ENCODE measurements at regions not wholly inside any gene's neighbourhood (a gene's known extent, or its start where the extent isn't known, plus 50 kb on each side); places are given as distances from the start of the nearest gene placed in this dataset.

DNA sequence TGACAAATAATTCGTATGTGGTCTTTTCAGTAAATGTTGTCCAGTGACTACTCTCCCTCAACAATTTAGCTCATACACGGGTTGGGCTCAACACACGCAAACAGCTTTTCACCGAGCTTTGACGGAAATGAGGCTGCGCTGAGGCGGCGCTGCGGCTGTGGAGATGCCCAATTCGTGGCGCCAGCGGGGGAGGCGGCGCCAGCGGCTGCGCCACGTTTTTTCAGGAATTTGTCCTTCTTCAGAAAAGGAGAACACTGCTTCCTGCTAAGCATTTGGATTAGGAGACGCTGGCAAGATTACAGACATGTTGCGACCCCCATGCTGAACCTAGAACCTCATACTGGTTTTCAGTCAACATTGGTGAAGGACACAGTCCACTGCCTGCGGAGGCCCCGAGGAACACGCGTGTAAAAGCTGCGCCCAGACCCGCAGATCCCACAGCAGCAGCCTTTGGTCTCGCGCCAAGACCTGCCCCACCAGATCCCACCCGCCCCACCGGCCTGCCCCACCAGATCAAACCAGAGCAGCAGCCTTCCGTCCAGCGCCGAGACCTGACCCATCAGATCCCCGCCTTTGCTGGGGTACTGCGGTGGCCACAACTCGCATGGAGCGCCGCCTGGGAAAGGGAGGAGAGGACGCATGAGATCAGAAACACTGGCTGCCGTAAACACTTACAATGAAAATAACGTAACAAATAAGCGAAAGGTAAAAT is 173.8 kb downstream of the TMEM18 start:
- Histone ChIP-seq H3K9me3 (ENCODE audit: control insufficient read depth, low read length) (no peaks in the 10 kb centered on the region), H3K27me3 (ENCODE audit: control insufficient read depth in 1 of 2, insufficient read depth in 2 of 2, low read length in 1 of 2) (no peaks in the 10 kb centered on the region), H3K36me3 (ENCODE audit: control insufficient read depth in 1 of 2, insufficient read depth in 2 of 2, low read length in 1 of 2) (no peaks in the 10 kb centered on the region), H3K4me3 (ENCODE audit: low read length in 2 of 2) (no peak overlapping the region), H3K4me1 (ENCODE audit: control insufficient read depth in 1 of 2, insufficient read depth in 2 of 2, low read length in 2 of 2) (no peaks in the 10 kb centered on the region), H3K27ac (ENCODE audit: low read depth in 1 of 2, low read length in 2 of 2) (no peak overlapping the region)
- DNase-seq, result peak in 1 of 2 donors; percentile 74
- no peak for ATAC-seq (ENCODE audit: low FRiP score)
- intact Hi-C loops (cut with DNase I), result no loop called here
- WGBS, 2 donors, result 96 to 97% methylated on average over 41 of the region's 41 CpGs

DNA sequence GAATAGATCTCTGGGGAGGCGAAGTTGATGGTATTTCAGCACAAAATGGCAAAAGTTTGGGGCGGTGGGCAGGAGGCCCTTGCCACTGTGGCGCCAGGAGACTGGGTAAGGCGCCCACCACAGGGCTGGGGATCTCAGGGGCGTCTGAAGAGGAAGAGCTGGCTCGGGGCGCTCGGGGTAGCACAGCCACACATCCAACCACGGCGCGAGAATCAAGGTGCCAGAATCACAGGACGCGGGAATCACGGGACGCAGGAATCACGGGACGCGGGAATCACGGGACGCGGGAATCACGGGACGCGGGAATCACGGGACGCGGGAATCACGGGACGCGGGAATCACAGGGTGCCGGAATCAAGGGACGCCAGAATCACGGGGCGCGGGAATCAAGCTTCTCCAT is 174.4 kb downstream of the TMEM18 start:
- Histone ChIP-seq H3K4me1 (ENCODE audit: control insufficient read depth in 1 of 2, insufficient read depth in 2 of 2, low read length in 2 of 2) (no peaks in the 10 kb centered on the region), H3K9me3 (ENCODE audit: control insufficient read depth, low read length) (no peaks in the 10 kb centered on the region), H3K27me3 (ENCODE audit: control insufficient read depth in 1 of 2, insufficient read depth in 2 of 2, low read length in 1 of 2) (no peaks in the 10 kb centered on the region), H3K4me3 (ENCODE audit: low read length in 2 of 2) (no peak overlapping the region), H3K27ac (ENCODE audit: low read depth in 1 of 2, low read length in 2 of 2) (no peak overlapping the region), H3K36me3 (ENCODE audit: control insufficient read depth in 1 of 2, insufficient read depth in 2 of 2, low read length in 1 of 2) (no peaks in the 10 kb centered on the region)
- DNase-seq (no peak), ATAC-seq (ENCODE audit: low FRiP score) (no peak)
- WGBS, 2 donors, result 91 to 97% methylated on average over 35 of the region's 35 CpGs
- intact Hi-C loops (cut with DNase I), result no loop called here

DNA sequence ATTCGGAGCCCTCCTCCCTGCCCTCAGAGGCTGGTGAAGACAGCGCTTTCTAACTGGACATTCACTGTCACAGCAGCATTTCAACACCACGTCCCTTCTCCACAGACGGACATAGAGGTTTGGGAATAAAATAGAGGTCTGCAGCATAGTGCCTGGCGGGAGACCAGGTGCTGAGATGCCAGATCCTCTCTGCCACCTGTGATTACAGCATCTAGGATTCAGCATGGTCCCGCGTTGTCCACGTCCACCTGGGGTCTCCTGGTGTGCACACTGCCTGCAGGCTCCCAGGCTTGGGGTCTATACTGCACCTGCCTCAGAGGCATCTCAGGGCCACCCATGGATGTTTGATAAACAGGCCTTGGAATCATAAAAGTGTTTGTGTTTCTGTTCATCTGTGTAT is 175.5 kb downstream of the TMEM18 start:
- Histone ChIP-seq H3K9me3 (ENCODE audit: control insufficient read depth, low read length) (no peaks in the 10 kb centered on the region), H3K36me3 (ENCODE audit: control insufficient read depth in 1 of 2, insufficient read depth in 2 of 2, low read length in 1 of 2) (no peaks in the 10 kb centered on the region), H3K4me3 (ENCODE audit: low read length in 2 of 2) (no peak overlapping the region), H3K27me3 (ENCODE audit: control insufficient read depth in 1 of 2, insufficient read depth in 2 of 2, low read length in 1 of 2) (no peaks in the 10 kb centered on the region), H3K4me1 (ENCODE audit: control insufficient read depth in 1 of 2, insufficient read depth in 2 of 2, low read length in 2 of 2) (no peaks in the 10 kb centered on the region), H3K27ac (ENCODE audit: low read depth in 1 of 2, low read length in 2 of 2) (no peak overlapping the region)
- 89% methylated on average over 8 of the region's 8 CpGs for WGBS, 2 donors
- DNase-seq (no peak), ATAC-seq (ENCODE audit: low FRiP score) (no peak)
- intact Hi-C loops (cut with DNase I), result no loop called here

DNA sequence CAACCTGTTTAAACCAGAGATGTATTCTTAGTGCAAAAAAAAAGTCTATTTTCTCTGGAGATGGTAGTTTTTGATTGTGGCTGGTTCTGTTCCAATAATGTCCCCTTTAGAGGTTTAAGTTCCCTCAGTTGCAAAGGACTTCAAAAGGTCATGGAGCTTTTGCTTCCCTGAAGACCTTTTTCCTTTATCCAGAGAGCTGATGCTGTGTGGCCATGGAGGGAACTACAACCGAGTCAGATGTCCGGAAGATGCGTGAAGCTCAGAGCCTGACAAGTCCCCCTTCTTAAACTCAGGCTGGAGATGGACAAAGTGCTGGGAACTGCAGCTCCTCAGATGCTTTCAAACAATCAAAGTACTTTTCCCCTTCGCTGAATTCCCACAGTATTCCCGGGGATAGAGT is 176.1 kb downstream of the TMEM18 start:
- H3K36me3 ChIP-seq (ENCODE audit: control insufficient read depth in 1 of 2, insufficient read depth in 2 of 2, low read length in 1 of 2), result no peaks in the 10 kb centered on the region
- H3K4me3 ChIP-seq (ENCODE audit: low read length in 2 of 2), result no peak overlapping the region
- DNase-seq (no peak), ATAC-seq (ENCODE audit: low FRiP score) (no peak)
- H3K27ac ChIP-seq (ENCODE audit: low read depth in 1 of 2, low read length in 2 of 2), result no peak overlapping the region
- WGBS, 2 donors, result 55 to 61% methylated on average over 5 of the region's 5 CpGs
- no peaks in the 10 kb centered on the region for H3K27me3 ChIP-seq (ENCODE audit: control insufficient read depth in 1 of 2, insufficient read depth in 2 of 2, low read length in 1 of 2)
- H3K9me3 ChIP-seq (ENCODE audit: control insufficient read depth, low read length), result no peaks in the 10 kb centered on the region
- intact Hi-C loops (cut with DNase I), result no loop called here
- no peaks in the 10 kb centered on the region for H3K4me1 ChIP-seq (ENCODE audit: control insufficient read depth in 1 of 2, insufficient read depth in 2 of 2, low read length in 2 of 2)

DNA sequence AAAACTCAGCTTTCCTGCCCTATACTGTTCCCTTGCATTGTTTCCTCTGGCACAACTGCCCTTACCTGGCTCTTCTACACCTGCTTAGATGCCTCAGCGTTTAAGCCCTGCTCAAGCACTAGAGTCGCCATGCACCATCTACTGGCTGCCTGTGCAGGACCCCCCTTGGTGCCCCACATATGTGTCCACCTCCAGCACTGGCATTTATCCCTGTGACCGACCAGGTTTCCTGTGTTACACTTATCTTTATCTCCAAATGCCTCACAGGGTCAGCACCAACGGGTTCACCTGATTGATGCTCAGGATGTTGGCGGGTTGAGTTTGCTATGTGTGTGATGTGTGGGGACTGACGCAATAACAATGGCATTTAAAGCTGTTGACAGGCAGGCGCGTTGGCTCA is 177.5 kb downstream of the TMEM18 start:
- 82 to 83% methylated on average over 8 of the region's 8 CpGs for WGBS, 2 donors

DNA sequence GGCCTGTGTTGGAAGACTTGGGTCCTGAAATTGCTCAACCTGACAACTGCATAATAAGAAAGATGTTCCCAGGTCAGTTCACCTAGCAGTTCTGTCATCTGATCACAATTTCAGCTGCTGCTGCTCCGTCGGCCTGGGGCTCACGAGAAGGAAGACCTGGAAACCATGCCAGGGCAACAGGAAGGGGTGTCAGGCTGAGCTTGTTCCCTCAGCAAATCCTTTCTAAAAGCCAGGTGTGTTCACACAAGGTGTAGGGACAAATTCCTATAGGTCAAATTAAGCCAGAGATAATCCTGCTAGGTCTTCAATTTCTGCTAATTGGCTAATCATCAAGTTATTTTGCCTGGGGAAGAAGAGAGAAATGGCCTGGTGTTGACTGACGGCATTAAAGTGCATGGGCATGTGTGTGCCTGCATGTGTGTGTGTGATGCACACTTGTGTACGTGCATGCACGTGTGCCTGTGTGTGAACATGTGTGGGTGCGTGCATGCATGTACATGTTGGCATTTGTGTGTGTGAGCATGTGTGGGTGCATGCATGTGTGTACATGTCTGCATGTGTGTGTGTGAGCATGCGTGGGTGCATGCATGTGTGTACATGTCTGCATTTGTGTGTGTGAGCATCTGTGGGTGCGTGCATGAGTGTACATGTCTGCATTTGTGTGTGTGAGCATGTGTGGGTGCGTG is 178.6 kb downstream of the TMEM18 start:
- intact Hi-C loops (cut with DNase I), result no loop called here
- H3K36me3 ChIP-seq (ENCODE audit: control insufficient read depth in 1 of 2, insufficient read depth in 2 of 2, low read length in 1 of 2), result no peaks in the 10 kb centered on the region
- no peak overlapping the region for H3K27ac ChIP-seq (ENCODE audit: low read depth in 1 of 2, low read length in 2 of 2)
- H3K4me3 ChIP-seq (ENCODE audit: low read length in 2 of 2), result no peak overlapping the region
- ATAC-seq (ENCODE audit: low FRiP score) (no peak), DNase-seq (no peak)
- no peaks in the 10 kb centered on the region for H3K4me1 ChIP-seq (ENCODE audit: control insufficient read depth in 1 of 2, insufficient read depth in 2 of 2, low read length in 2 of 2)
- H3K9me3 ChIP-seq (ENCODE audit: control insufficient read depth, low read length), result no peaks in the 10 kb centered on the region
- H3K27me3 ChIP-seq (ENCODE audit: control insufficient read depth in 1 of 2, insufficient read depth in 2 of 2, low read length in 1 of 2), result no peaks in the 10 kb centered on the region
- 94 to 96% methylated on average over 10 of the region's 10 CpGs for WGBS, 2 donors

More for the DNA sequence above, 177.5 kb downstream of the TMEM18 start:
- intact Hi-C loops (cut with DNase I), result no loop called here
- H3K27me3 ChIP-seq (ENCODE audit: control insufficient read depth in 1 of 2, insufficient read depth in 2 of 2, low read length in 1 of 2), result no peaks in the 10 kb centered on the region
- ATAC-seq (ENCODE audit: low FRiP score) (no peak), DNase-seq (no peak)
- no peaks in the 10 kb centered on the region for H3K36me3 ChIP-seq (ENCODE audit: control insufficient read depth in 1 of 2, insufficient read depth in 2 of 2, low read length in 1 of 2)
- no peaks in the 10 kb centered on the region for H3K9me3 ChIP-seq (ENCODE audit: control insufficient read depth, low read length)
- H3K27ac ChIP-seq (ENCODE audit: low read depth in 1 of 2, low read length in 2 of 2), result no peak overlapping the region
- no peak overlapping the region for H3K4me3 ChIP-seq (ENCODE audit: low read length in 2 of 2)
- H3K4me1 ChIP-seq (ENCODE audit: control insufficient read depth in 1 of 2, insufficient read depth in 2 of 2, low read length in 2 of 2), result no peaks in the 10 kb centered on the region

DNA sequence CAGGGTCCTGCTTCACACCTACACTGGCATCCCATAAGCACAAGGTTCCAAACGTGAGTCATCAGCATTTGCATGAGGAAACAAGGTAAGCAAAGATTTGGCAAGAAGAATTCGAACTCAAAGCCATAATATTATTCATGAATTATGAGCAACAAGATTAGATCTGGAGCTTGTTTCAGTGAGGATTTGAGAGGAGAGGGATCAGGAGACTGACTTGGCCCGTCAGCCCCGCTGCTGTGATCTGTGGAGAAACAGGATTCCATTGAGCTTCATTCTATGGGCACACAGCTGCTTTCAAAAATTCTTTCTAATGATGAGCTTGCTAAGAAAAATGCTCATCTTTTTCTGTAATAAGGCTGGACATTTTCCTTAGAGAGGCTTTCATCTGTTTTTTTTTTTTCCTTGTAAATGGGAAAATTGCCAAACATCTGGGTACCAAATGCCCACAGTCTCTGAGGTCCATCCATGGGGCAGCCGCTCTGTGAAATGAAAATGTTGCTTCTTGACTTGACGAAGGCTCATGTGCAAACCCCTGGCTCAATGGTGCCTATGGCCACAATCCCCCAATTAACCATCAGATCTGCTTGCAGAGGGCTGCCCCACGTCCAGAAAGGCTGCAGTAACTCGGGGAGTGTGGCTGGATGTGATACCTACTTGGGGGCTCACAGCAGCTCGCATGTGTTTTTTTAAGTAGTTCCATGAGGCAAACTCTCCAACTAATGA is 179.3 kb downstream of the TMEM18 start:
- no peak for DNase-seq
- no peak overlapping the region for H3K27ac ChIP-seq (ENCODE audit: low read depth in 1 of 2, low read length in 2 of 2)
- WGBS, 2 donors, result 74 to 79% methylated on average over 9 of the region's 9 CpGs
- ATAC-seq (ENCODE audit: low FRiP score), result no peak
- H3K27me3 ChIP-seq (ENCODE audit: control insufficient read depth in 1 of 2, insufficient read depth in 2 of 2, low read length in 1 of 2), result no peaks in the 10 kb centered on the region
- H3K4me1 ChIP-seq (ENCODE audit: control insufficient read depth in 1 of 2, insufficient read depth in 2 of 2, low read length in 2 of 2), result no peaks in the 10 kb centered on the region
- H3K4me3 ChIP-seq (ENCODE audit: low read length in 2 of 2), result no peak overlapping the region
- intact Hi-C loops (cut with DNase I), result no loop called here
- no peaks in the 10 kb centered on the region for H3K9me3 ChIP-seq (ENCODE audit: control insufficient read depth, low read length)
- no peaks in the 10 kb centered on the region for H3K36me3 ChIP-seq (ENCODE audit: control insufficient read depth in 1 of 2, insufficient read depth in 2 of 2, low read length in 1 of 2)

DNA sequence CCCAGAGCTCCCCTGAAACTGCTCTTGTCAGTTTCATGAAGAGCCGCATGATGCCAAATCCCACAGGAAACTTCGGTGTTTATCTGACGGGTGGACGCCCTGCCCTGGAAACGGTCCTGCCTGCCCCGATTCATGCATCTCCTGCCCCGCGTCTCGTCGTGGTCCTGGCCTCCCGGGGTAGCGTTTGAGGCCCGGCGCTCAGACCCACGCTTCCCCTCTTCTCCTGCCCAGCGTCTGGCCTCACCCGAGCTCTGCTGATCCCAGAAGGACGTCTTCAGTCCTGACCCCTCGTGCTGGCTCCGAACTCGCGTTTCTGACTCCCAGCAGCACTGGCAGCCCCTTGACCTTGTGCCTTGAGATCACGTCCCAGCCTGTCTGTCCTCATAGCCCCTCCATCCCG is 180.5 kb downstream of the TMEM18 start:
- Histone ChIP-seq H3K4me1 (ENCODE audit: control insufficient read depth in 1 of 2, insufficient read depth in 2 of 2, low read length in 2 of 2) (no peaks in the 10 kb centered on the region), H3K9me3 (ENCODE audit: control insufficient read depth, low read length) (no peaks in the 10 kb centered on the region), H3K27me3 (ENCODE audit: control insufficient read depth in 1 of 2, insufficient read depth in 2 of 2, low read length in 1 of 2) (no peaks in the 10 kb centered on the region), H3K36me3 (ENCODE audit: control insufficient read depth in 1 of 2, insufficient read depth in 2 of 2, low read length in 1 of 2) (no peaks in the 10 kb centered on the region), H3K27ac (ENCODE audit: low read depth in 1 of 2, low read length in 2 of 2) (no peak overlapping the region), H3K4me3 (ENCODE audit: low read length in 2 of 2) (no peak overlapping the region)
- ATAC-seq (ENCODE audit: low FRiP score), result no peak
- no peak for DNase-seq
- intact Hi-C loops (cut with DNase I), result no loop called here
- WGBS, 2 donors, result 73 to 76% methylated on average over 24 of the region's 24 CpGs
